IMR-90 (cell line): ENCODE measurements at regions not wholly inside any gene's neighbourhood (a gene's known extent, or its start where the extent isn't known, plus 50 kb on each side); places are given as distances from the start of the nearest gene placed in this dataset.

ENCODE experiments used
- ATAC-seq: fragments of 200-7000 bp; cut with Tn5 transposase; 2 replicates; pipeline ENCODE4 v1.9.1; 2020; ENCODE audit warnings: low read depth, mild to moderate bottlenecking, moderate library complexity
- BruUV-seq: library from RNA; stranded (reverse); fragments of 400-500 nt; replicated peaks from 2 replicates; lab custom pipeline; 2021; lab: Mats Ljungman, UMichigan
- CTCF ChIA-PET: fragments of 300-600 bp; formaldehyde crosslinking; extraction: SDS; loops from one replicate; lab custom pipeline; 2021; ENCODE audit warnings: antibody characterized with exemption; lab: Yijun Ruan, JAX
- POLR2A ChIA-PET: fragments of 300-600 bp; sonication (Branson Sonifier 250); formaldehyde crosslinking; loops from one replicate; lab custom pipeline; 2022; ENCODE audit warnings: antibody characterized with exemption; ENCODE audit not compliant: unreplicated experiment; lab: Charles Lee
- DNase-seq: peaks from one replicate; pipeline ENCODE4 v3.0.0; 2013
- H2AFZ ChIP-seq: replicated peaks from 2 replicates; pipeline ENCODE3; 2013; ENCODE audit warnings: low read length, mild to moderate bottlenecking; ENCODE audit not compliant: poor library complexity
- H2AK5ac ChIP-seq: 2 replicates; pipeline ENCODE4 v1.6.1; 2013; ENCODE audit warnings: low read depth, low read length, inconsistent platforms
- H2AK9ac ChIP-seq: replicated peaks from 2 replicates; pipeline ENCODE3; 2013; ENCODE audit warnings: mild to moderate bottlenecking, low read depth, low read length, moderate library complexity; ENCODE audit not compliant: poor library complexity
- H2BK120ac ChIP-seq: 2 replicates; pipeline ENCODE4 v1.6.1; 2013; ENCODE audit warnings: low read depth, low read length, inconsistent platforms
- H2BK15ac ChIP-seq: 3 replicates; pipeline ENCODE4 v1.6.1; 2013; ENCODE audit warnings: low read depth, low read length, inconsistent platforms
- H2BK20ac ChIP-seq: 2 replicates; pipeline ENCODE4 v1.6.1; 2013; ENCODE audit warnings: low read depth, mild to moderate bottlenecking, inconsistent platforms, low read length, moderate library complexity
- H2BK5ac ChIP-seq: 2 replicates; pipeline ENCODE4 v1.6.1; 2013; ENCODE audit warnings: mild to moderate bottlenecking, low read depth, low read length, inconsistent platforms; ENCODE audit not compliant: poor library complexity, severe bottlenecking
- H3K14ac ChIP-seq: replicated peaks from 2 replicates; pipeline ENCODE4 v1.6.1; 2013; ENCODE audit warnings: low read depth, low read length, inconsistent platforms
- H3K18ac ChIP-seq: 2 replicates; pipeline ENCODE4 v1.6.1; 2013; ENCODE audit warnings: low read depth, low read length, control low read depth
- H3K23ac ChIP-seq: 2 replicates; pipeline ENCODE4 v1.6.1; 2013; ENCODE audit warnings: low read depth, low read length, inconsistent platforms
- H3K27ac ChIP-seq: 2 replicates; pipeline ENCODE4 v1.5.1; 2013; ENCODE audit warnings: mild to moderate bottlenecking, control low read depth, low read length; ENCODE audit not compliant: insufficient read depth
- H3K27me3 ChIP-seq: 2 replicates; pipeline ENCODE4 v1.6.1; 2013; ENCODE audit warnings: low read length; ENCODE audit not compliant: control insufficient read depth, insufficient read depth
- H3K36me3 ChIP-seq: 2 replicates; pipeline ENCODE4 v1.6.1; 2013; ENCODE audit warnings: low read length, mixed read lengths; ENCODE audit not compliant: control insufficient read depth, insufficient read depth
- H3K4ac ChIP-seq: 2 replicates; pipeline ENCODE4 v1.6.1; 2013; ENCODE audit warnings: low read depth, low read length, inconsistent platforms
- H3K4me1 ChIP-seq: 2 replicates; pipeline ENCODE4 v1.6.1; 2013; ENCODE audit warnings: low read length, mixed read lengths; ENCODE audit not compliant: control insufficient read depth, insufficient read depth
- H3K4me2 ChIP-seq: 2 replicates; pipeline ENCODE4 v1.6.1; 2013; ENCODE audit warnings: low read depth, mild to moderate bottlenecking, control low read depth, low read length, moderate library complexity
- H3K4me3 ChIP-seq: 2 replicates; pipeline ENCODE4 v1.5.1; 2013; ENCODE audit warnings: low read depth, mild to moderate bottlenecking, control low read depth, low read length, moderate library complexity; ENCODE audit not compliant: insufficient read depth
- H3K56ac ChIP-seq: 2 replicates; pipeline ENCODE4 v1.6.1; 2013; ENCODE audit warnings: low read length, inconsistent platforms; ENCODE audit not compliant: insufficient read depth; ENCODE audit errors: extremely low read depth
- H3K79me1 ChIP-seq, 2 experiments: 2 replicates each; pipeline ENCODE4 v1.6.1; 2013; ENCODE audit warnings: low read length in 2 of 2, inconsistent platforms in 1 of 2, low read depth in 1 of 2
- H3K9ac ChIP-seq: 2 replicates; pipeline ENCODE4 v1.6.1; 2013; ENCODE audit warnings: low read depth, low read length, control low read depth
- H3K9me1 ChIP-seq: 2 replicates; pipeline ENCODE4 v1.6.1; 2013; ENCODE audit warnings: low read length, inconsistent platforms; ENCODE audit not compliant: insufficient read depth
- H3K9me3 ChIP-seq: 2 replicates; pipeline ENCODE4 v1.6.1; 2013; ENCODE audit warnings: low read length; ENCODE audit not compliant: control insufficient read depth, insufficient read depth
- H4K20me1 ChIP-seq: 2 replicates; pipeline ENCODE4 v1.6.1; 2013; ENCODE audit warnings: low read length, inconsistent platforms; ENCODE audit not compliant: insufficient read depth
- H4K5ac ChIP-seq: 2 replicates; pipeline ENCODE4 v1.6.1; 2013; ENCODE audit warnings: mild to moderate bottlenecking, low read depth, low read length, control low read depth
- H4K8ac ChIP-seq, 2 experiments: 2 replicates each; pipeline ENCODE4 v1.6.1; 2013; ENCODE audit warnings: low read depth in 2 of 2, low read length in 2 of 2, control low read depth in 1 of 2, inconsistent platforms in 1 of 2
- H4K91ac ChIP-seq: 2 replicates; pipeline ENCODE4 v1.6.1; 2013; ENCODE audit warnings: low read depth, low read length, inconsistent platforms; ENCODE audit not compliant: insufficient read depth
- BHLHE40 ChIP-seq: fragments of 150-350 bp; IDR thresholded peaks from 2 replicates; pipeline ENCODE4 v1.6.1; 2016; ENCODE audit warnings: mild to moderate bottlenecking, low read depth, low read length
- CEBPB ChIP-seq: IDR thresholded peaks from 2 replicates; pipeline ENCODE4 v1.6.1; 2012; ENCODE audit warnings: low read depth, low read length, improper control_type of control experiment
- CHD1 ChIP-seq: IDR thresholded peaks from 2 replicates; pipeline ENCODE4 v1.6.1; 2012; ENCODE audit warnings: low read depth, low read length, improper control_type of control experiment
- CTCF ChIP-seq: conservative IDR thresholded peaks from 2 replicates; pipeline ENCODE4 v1.5.1; 2012; ENCODE audit warnings: mild to moderate bottlenecking, low read depth, low read length, improper control_type of control experiment
- ELK1 ChIP-seq: fragments of 150-350 bp; IDR thresholded peaks from 2 replicates; pipeline ENCODE4 v1.6.1; 2016; ENCODE audit warnings: low read depth, mild to moderate bottlenecking, low read length, moderate library complexity, borderline replicate concordance
- FOS ChIP-seq: fragments of 150-350 bp; IDR thresholded peaks from 2 replicates; pipeline ENCODE4 v1.6.1; 2016; ENCODE audit warnings: low read depth, low read length
- MAFK ChIP-seq: IDR thresholded peaks from 2 replicates; pipeline ENCODE4 v1.6.1; 2012; ENCODE audit warnings: low read depth, low read length, improper control_type of control experiment
- MAZ ChIP-seq: IDR thresholded peaks from 2 replicates; pipeline ENCODE4 v1.6.1; 2012; ENCODE audit warnings: low read depth, mild to moderate bottlenecking, low read length, improper control_type of control experiment, moderate library complexity, borderline replicate concordance
- MXI1 ChIP-seq: IDR thresholded peaks from 2 replicates; pipeline ENCODE4 v1.6.1; 2012; ENCODE audit warnings: low read depth, mild to moderate bottlenecking, low read length, moderate library complexity, borderline replicate concordance
- NFE2L2 ChIP-seq: fragments of 150-350 bp; IDR thresholded peaks from 2 replicates; pipeline ENCODE4 v1.6.1; 2016; ENCODE audit warnings: low read depth, mild to moderate bottlenecking, low read length
- POLR2A ChIP-seq: IDR thresholded peaks from 2 replicates; pipeline ENCODE4 v1.6.1; 2012; ENCODE audit warnings: mild to moderate bottlenecking, low read depth, low read length
- RAD21 ChIP-seq: IDR thresholded peaks from 2 replicates; pipeline ENCODE4 v1.6.1; 2012; ENCODE audit warnings: low read length, improper control_type of control experiment
- RCOR1 ChIP-seq: IDR thresholded peaks from 2 replicates; pipeline ENCODE4 v1.6.1; 2012; ENCODE audit warnings: mild to moderate bottlenecking, low read length, improper control_type of control experiment; ENCODE audit not compliant: insufficient replicate concordance
- RFX5 ChIP-seq: IDR thresholded peaks from 2 replicates; pipeline ENCODE4 v1.8.0; 2012; ENCODE audit warnings: low read depth, mild to moderate bottlenecking, low read length, moderate library complexity
- SMC3 ChIP-seq: fragments of 150-350 bp; IDR thresholded peaks from 2 replicates; pipeline ENCODE4 v1.6.1; 2016; ENCODE audit warnings: low read depth, mild to moderate bottlenecking, antibody characterized with exemption, low read length, moderate library complexity
- WGBS, 2 experiments: methylation state at CpG; one replicate each; pipeline versions ENCODE4 v1.1.5 to v1.1.7; 2013; ENCODE audit warnings: missing lambda C conversion rate in 2 of 2; ENCODE audit not compliant: insufficient read length in 1 of 2; ENCODE audit errors: extremely low coverage in 2 of 2; 5-methylcytosine and 5-hydroxymethylcytosine counted together
- dilution Hi-C: fragments of 300-500 bp; cut with HindIII; formaldehyde crosslinking; loops from one replicate; pipeline ENCODE4 v1.14.3; 2018; ENCODE audit warnings: low sequenced_read_pairs; ENCODE audit not compliant: unreplicated experiment
- in situ Hi-C: fragments of 300-500 bp; cut with MboI; formaldehyde crosslinking; loops from 3 replicates; pipeline ENCODE4 v1.14.3; 2019; ENCODE audit warnings: low sequenced_read_pairs, inconsistent platforms, mixed read lengths
- intact Hi-C: fragments of 100-400 bp; cut with micrococcal nuclease; formaldehyde crosslinking; loops from 2 replicates; pipeline ENCODE4 v1.10.0; 2022

- Histone ChIP-seq H3K36me3 (no peaks in the 10 kb centered on the region), H2BK5ac (no peak overlapping the region), H2BK20ac (no peak overlapping the region), H4K5ac (no peak overlapping the region), H3K27me3 (no peaks in the 10 kb centered on the region), H3K18ac (no peak overlapping the region), H2AK9ac (no peak overlapping the region), H3K9me3 (no peaks in the 10 kb centered on the region), H3K14ac (no peak overlapping the region), H4K8ac (no peak overlapping the region), H3K27ac (no peak overlapping the region), H2AFZ (no peak overlapping the region), H3K4me1 (no peaks in the 10 kb centered on the region), H3K9ac (no peak overlapping the region), H3K23ac (no peak overlapping the region), H3K4me3 (no peak overlapping the region), H2BK120ac (no peak overlapping the region), H4K91ac (no peak overlapping the region), H4K20me1 (no peaks in the 10 kb centered on the region), H3K4ac (no peak overlapping the region), H3K4me2 (no peak overlapping the region), H3K9me1 (no peaks in the 10 kb centered on the region), H3K56ac (no peak overlapping the region), H2AK5ac (no peak overlapping the region), H3K79me1 (no peaks in the 10 kb centered on the region), H2BK15ac (no peak overlapping the region)
- CTCF ChIA-PET, result no interaction called here
- intact Hi-C loops, result no loop called here
- WGBS, 2 experiments, result no CpG with 5 or more reads among the region's 5 CpGs
- BruUV-seq, result no TSS peak
- dilution Hi-C loops, result no loop called here
- in situ Hi-C loops, result no loop called here
- POLR2A ChIA-PET, result no interaction called here
- TF ChIP-seq MXI1 (no peak), RFX5 (no peak), ELK1 (no peak), BHLHE40 (no peak), CTCF (no peak), FOS (no peak), CEBPB (no peak), MAFK (no peak), SMC3 (no peak), POLR2A (no peak), MAZ (no peak), NFE2L2 (no peak), RCOR1 (no peak), RAD21 (no peak), CHD1 (no peak)
- ATAC-seq, result no peak
- DNase-seq, result no peak
These were observed 108.7 kb upstream of the UBE2E2 start for GRCh38 chr3:23094412-23094811.
